SIG-M5 treated with dmso at 0.1 percent for 504 hours (cell line): ENCODE measurements at regions not wholly inside any gene's neighbourhood (a gene's known extent, or its start where the extent isn't known, plus 50 kb on each side); places are given as distances from the start of the nearest gene placed in this dataset.

Source experiments
- DNase-seq: peaks from one replicate; lab custom pipeline; 2025; ENCODE audit not compliant: unreplicated experiment; lab: John Stamatoyannopoulos, UW

DNA sequence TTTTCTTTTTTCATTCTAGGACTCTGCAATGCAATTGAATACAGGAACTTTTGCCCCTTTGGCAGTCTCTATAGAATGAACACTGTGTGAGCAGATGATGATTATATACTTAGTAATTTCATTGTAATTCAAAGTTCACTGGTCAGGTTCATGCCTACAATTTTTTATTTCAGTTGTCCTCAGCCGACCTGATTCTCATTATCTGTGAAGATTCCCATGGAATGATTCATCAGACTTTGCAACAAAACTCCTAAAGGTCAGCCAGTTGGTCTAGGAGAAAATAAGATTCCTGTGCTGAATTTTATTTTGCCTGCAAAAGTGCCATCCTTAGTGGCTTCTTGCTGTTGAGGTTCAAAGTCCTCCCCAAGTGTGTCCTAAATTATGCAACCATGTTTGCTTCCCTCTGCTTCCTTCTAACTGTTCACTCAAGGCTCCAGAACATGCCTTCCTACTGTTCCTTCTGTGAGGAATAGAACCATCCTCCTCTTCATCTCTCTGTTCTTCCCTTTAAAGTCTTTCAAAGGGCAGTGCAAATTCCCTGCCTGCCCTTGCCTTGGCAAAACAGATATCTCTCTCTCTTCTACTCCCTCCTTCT is 194.2 kb upstream of the CNR1 start:
- DNase-seq = no peak

DNA sequence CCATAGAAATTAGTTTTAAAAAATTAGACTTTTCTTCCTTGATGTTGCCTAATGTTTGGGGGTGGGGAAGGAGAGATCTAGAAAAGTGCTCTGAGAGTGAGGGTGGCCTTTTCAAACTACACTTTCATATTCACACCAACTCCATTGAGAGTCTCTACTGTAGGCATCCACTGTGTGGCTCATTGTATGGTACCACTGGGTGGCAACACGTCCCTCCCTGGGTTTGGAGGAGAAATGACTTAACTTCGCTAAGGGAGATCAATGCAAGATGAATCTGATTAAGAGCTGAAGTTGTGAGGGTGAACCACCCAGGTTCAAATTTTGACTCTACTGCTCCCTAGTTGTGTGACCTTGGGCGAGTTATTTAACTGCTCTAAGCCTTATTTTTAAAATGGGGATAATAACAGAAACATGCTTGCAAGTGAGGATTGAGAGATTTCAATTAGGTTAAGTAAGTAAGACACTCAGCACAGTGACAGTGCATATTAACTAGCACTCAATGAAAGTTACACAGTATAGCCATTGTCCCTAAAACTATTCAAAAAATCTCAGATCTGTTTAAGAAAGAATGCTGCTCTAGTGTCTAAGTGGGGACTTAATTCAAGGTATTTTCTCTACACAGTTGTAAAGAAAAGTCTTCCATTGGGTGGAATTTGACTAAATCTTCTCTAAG is 193.5 kb upstream of the CNR1 start:
- DNase-seq = no peak

DNA sequence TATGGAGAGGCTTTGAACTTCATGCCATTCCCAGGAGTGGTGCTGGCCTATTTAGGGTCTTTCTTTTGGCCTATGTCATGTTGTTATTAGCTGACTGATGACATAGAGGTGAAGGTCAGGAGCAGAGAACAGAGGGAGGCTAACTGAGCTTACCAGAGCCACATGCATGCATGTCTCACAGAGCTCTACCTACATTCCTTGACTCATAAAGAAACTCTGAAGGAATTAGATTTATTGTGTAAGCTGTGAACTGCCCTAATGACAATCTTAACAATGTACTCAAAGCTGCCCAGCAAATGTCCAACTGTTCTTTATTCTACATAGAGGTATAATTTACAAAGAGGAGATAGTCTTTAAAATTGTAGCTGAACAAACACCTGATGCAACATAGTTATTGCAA is 192.7 kb upstream of the CNR1 start:
- DNase-seq = no peak

DNA sequence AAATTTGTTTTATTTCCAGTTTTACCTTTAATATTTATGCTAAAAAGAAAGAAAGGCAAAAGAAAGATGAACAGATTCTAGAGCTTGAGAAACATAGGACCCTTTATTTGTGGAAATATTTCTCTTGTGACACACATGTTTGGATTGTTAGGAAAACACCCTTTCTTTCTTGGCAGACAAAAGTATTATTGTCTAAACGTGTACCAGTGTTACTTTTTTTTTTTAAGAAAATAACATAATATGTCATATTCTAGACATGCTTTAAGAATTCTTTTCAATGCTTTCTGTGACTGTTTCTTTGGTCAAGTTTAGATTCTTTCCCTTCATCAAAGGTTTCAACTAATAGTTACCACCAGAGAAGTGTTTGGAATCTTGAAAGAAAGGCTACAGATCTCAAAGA is 183.4 kb upstream of the CNR1 start:
- DNase-seq = no peak

DNA sequence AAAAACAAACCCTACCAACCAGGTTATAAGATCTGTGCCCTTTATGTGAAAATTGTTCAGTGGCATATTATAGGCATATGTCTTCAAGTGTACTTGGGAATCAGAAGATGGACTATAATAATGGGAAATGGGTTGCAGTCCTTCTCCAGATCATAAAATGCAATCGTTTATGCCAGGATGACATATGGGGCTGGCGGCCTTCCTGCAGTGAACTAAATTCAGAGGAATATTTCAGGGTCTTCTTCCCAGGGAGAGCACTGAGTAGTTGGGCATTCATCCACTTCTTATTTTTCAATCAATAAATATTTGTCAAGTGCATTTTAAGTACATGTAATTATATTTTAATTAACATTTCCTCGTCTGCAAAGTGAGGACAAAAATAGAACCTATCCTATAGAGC is 176.2 kb upstream of the CNR1 start:
- no peak for DNase-seq

DNA sequence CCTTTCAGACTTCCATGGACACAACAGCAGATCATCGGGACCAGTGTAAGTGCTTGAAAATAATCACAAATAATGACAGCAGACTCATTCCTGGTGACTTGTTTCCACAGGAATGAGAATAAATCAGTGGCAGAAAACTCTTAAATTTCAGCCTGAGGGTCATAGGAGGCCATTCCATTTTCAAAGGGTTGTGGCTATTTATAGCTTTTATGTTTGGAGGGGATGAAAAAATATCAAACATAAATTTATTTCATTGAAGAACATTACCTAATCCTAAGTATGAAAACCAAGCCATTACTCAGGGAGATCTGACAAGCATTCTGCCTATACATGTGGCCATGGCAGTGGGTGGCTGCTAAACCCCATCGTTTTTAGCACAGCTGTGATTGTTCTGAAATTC is 173.6 kb upstream of the CNR1 start:
- no peak for DNase-seq

DNA sequence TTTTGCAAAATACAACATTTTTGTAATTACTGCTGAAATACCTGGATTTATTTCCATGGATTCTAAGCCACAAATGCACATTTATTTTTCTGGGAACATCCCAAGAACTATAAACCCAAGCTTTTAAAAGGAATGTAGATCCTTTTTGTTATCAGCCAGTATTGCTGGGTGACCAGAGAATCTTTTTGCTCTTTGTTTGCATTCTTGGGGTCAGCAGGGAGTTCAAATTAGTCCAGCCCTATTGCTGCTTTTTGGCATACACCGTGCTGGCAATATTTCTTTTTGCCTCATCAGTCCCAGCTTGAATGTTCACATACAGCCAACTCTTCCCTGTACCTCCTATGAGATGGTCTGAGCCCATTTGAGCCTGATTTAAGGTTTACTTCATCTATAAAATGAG is 155.2 kb upstream of the CNR1 start:
- no peak for DNase-seq

DNA sequence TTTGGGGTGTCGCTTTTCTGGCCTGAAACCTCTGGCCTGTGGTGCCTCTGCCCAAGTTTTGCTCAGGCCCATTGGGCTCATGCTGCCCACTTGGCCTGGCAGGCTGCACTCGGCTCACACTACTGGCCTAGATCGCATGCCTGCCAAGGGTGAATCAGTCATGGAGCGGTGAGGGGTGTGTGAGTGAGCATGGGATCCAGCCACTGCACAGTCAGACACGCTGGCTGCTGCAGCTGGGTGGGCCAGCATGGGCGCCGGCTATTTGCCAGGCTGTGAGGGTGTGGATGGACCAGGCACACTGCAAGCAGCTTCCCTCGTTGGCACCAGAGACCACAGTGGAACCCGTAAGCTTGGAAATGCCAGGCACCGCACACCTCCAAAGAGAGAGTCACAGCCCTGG is 145.4 kb upstream of the CNR1 start:
- no peak for DNase-seq

DNA sequence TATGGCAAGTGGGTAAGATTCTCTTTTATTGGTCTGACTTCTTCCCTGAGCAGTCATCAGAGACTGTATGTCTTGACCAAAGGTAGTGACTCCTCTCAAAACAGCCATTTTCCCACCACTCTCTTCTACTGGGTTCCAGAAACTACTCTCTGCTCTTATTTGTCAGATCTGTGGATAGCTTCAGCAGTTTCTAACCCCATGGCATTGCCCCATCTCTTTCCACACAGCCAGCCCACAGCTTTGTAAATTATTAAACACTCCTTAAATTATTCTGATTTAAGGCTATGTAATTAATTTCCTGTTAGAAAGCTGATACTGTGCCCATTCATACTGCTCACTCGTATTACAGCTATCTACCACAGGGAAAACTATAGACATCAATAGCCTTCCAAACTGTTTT is 138.4 kb upstream of the CNR1 start:
- no peak for DNase-seq

DNA sequence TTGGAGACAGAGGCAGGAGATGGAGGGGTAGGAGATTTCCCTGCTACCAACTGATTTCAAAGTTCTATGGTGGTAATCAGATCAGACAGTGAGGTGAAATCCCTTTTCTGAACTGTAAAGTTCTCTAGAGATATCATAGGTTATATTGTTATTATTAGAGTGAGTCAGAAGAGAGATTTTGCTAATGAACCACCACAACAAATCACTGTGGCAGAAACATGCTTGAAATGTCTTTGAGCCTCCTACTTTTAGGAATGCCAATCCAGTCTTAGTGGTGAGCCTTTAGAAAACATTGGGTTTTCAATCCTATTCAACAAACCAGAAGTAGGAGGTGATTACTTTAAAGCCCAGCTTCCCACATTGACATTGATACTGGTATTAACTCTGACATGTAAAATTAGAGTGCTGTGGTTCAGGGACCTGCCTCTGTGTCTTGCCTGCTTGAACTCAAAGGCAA is 136.7 kb upstream of the CNR1 start:
- DNase-seq = no peak

DNA sequence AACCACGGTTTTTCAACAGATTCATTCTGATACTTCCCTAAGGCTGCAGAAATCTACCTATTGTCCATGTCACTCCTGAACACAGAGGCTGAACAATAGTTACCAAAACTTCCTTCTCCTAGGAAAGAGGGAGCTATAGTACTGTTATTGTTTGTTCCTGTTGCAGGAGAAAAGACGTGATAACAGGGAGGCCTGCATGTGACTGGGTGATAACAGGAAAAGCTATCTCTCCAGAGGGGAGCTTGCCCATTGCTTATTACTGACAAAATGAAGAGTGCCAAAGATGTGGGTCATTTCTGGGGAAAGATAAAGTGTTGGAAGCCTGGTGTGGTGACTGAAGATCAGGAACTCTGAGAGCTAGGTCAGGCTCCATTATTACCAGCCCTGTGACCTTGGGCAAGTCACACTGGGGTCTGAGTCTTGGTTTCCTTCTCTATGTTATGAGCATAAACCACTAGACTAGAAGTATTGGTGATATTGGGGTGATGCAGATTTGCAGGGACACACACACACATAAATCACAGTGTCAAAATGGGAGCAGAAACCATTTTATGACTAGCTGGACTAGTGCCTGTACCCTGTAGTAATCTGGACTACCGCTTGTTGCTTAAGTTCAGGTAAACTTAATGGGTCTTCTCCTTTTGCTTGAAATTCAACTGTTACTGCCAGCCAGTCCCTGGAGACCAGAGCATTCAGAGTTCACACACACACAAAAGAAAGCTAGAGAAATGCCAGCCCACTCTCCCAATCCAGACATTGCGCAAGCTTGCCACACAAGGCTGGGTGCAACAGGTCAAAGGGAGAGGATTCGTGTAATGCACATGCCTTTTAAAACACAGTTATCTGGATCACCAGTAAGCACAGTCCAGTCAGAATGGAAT is 136.0 kb upstream of the CNR1 start:
- DNase-seq = no peak

DNA sequence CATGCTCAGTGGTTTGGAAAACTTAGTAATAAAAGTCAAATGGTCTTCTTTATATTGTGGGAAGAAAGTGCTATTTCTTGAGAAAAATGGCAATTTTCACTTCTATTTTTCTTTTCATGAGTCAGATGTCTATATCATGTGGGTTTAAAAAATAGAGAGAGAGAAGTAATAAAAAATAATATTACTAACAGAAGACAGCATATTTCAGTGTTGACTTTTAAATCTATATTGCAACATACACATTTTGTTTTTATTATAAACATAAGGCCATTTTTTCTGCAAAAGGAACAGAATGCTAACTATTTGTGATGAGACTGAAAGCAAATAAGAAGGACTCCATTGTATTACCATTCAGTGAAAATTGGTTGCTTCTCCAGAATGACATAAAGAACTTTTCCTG is 135.1 kb upstream of the CNR1 start:
- no peak for DNase-seq

DNA sequence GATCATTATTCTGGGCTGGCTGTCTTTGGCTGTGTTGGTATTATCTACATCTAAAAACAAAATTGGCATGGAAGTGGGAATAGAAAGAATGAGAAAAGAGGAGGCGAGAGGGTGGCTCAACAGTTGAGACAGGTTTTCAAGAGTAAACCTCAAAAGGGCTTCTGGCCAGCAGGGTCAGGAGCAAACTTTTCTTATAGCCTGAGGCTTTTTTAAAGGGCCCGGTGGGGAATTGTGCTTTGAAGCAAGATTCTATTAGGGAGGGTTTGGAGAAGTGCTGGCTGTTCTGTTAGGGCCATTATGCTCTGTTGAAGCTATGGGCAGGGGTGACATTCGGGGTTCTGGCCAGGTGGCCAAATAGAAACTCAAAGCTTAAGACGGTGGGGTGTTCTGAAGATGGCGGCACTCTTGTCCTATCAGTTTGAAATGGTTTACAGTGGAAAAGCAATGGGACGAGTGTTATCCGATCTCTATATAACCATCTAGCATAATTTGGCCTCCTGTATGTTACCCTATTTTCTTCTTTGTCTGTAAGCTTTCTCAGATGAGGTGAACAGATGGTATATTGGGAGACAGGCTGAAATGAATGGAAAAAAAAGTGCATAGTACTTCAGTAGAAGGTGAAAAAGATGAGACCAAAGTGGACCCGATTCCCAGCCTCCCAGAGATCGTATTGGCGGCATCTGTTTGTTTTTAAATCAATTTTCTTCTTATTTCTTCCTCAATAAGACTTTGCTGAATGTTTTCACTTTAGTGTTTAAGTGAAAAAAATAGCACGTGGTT is 132.1 kb upstream of the CNR1 start:
- no peak for DNase-seq

DNA sequence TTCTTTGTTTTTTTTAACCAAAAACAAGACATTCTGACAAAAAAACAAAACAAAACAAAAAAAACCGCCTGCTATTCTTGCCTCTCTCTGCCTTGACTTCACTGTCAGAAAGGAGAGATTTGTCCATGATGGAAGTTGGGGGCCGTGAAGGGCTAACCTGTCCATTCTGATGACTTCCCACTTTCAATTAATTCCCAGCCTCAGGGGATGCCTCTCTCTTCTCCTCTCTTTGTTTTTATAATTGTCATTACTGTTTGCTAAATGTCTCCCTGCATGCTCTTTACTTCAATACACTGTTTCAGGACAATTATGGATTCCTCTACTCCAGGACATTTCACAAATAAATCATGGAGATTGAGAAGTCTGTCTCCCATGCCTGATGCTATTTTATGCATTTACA is 130.5 kb upstream of the CNR1 start:
- DNase-seq = no peak

DNA sequence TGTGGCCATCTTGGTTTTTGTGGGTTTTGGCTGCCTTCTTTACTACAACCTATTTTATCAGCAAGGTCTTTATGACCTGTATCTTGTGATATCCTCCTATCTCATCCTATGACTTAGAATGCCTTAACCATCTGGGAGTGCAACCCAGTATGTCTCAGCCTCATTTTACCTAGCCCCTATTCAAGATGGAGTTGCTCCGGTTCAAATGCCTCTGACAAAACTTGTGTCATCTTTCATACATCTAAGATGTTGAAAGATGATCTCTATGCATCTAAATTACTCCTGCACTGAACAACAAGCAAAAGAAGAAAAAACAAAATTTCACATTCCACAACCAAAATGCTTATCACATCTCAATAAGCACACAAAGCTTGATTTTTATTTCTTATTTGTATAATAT is 129.5 kb upstream of the CNR1 start:
- no peak for DNase-seq

DNA sequence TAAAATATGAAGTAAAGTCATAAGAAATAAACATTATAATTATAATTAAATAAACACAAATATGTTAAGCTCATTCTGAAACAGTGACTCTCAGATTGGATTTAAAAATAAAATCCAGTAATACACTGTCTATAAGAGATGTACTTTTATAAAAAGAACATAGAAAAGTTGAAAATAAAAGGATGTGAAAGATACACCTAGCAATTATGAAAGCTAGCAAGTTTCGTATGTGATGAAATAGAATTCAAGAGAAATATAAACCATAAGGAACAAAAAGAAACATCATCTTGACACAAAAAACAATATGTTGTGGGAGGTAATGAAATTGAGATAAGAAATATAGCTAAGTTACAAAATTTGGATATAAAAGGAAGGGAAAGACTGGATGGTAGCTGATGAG is 128.6 kb upstream of the CNR1 start:
- no peak for DNase-seq

DNA sequence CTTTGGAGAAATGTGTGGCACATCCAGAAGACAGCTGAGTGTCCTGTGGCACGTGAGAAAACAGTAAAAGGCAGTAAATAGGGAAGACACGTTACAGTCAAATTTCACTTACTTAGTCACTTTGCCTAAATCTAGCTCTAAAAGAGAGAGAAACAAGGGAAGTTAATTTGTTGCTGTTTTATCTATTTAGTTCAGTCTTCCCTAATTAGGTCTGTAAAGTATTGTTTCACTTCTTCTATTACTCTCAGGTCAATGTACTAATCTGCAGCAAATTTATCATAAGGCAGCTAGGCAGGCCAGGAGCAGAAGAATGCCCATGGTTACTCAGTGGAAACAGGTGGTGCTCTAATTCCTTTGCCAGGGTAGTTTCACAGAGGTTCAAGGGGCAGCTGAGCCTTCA is 124.3 kb upstream of the CNR1 start:
- peak; percentile 45 for DNase-seq

DNA sequence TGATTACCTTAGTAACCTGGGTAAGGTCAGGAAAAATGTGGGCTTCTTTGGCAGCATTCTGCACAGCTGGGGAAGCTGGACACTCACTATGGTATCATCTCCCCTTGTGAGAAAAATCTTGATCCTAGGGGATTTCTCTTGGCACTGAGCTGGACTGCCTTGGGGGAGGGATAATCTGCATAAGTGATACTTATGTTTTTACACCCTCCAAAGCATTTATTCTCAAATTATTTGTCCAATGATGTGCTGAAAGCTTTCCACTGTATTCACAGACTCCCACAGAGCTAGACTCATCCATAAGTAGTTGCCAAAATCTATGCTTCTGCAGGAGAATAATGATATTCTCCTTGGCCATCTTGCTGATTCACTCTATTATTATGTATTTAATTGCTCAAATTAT is 121.5 kb upstream of the CNR1 start:
- no peak for DNase-seq

DNA sequence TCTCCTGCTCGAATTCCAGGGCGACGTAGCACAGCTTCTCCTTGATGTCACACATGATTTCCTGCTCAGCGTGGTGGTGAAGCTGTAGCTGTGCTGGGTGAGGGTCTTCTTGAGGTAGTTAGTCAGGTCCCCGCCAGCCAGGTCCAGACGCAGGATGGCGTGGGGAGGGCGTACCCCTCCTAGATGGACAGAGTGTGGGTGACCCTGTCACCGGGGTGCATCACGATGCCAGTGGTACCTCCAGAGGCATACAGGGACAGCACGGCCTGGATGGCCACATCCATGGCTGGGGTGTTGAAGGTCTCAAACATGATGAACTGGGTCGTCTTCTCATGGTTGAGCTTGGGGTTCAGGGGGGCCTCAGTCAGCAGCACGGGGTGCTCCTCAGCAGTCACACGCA is 110.2 kb upstream of the CNR1 start:
- no peak for DNase-seq

DNA sequence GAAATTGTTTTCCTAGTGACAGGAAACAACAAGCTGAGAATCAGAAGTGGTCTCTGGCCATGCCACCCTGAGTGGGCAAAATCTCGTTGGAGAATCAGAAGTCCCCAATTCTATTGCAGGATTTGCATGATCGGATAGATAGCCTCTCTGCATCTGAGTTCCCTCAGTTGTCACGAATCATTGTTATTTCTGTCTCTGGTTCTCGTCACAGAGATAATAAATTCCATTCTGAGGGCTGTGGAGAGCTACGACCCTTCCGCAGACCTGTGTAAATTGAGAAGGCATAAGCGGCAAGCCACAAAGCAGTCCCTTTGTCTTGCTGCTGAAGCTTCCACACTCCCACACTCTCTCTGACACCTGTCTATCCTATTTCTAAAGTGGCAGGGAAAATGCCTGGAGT is 102.4 kb upstream of the CNR1 start:
- no peak for DNase-seq

DNA sequence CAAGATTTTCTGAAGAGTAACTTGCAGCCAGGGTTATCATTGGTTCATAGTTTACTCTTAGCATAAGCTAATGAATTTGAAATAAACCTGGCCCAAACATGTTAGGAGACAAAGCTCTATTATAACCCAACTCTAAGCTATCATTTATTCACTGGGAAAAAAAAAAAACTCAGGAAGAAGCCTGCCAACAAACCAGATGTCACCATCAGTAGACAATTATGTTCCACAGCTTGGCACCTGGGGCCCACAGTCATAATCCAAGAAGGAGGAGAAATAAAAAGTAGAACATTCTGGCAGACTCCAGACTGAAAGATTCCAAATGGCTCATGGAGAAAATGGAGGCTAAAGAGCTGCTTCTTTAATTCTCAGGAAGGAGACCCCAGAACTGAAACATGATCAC is 100.0 kb upstream of the CNR1 start:
- DNase-seq = no peak

DNA sequence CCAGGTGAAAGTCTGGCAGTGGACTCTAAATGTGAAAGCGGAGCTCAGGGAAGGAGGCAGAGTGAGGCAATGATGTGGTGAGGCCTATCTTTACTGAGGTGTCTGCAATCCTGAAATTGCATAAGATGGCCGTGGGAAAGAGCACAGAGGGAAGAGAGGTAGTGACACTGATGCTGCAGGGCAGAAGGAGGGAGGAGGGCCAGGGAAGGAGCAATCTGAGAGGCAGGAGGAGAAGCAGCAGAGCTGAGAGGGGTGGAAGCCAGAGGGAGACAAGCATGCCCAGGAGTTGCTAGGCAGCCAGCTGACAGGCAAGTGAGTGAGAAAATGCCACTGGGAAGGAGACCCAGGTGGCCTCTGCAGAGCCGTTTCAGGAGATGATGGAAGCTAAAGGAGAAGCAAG is 97.4 kb upstream of the CNR1 start:
- peak; percentile 43 for DNase-seq
